Activated CD8-positive, alpha-beta T cell treated with anti-CD3 and anti-CD28 coated beads for 36 hours (primary cell): ENCODE measurements at regions not wholly inside any gene's neighbourhood (a gene's known extent, or its start where the extent isn't known, plus 50 kb on each side); places are given as distances from the start of the nearest gene placed in this dataset.

Source experiments
- ATAC-seq: fragments of 200-7000 bp; cut with Tn5 transposase; one replicate; pipeline ENCODE4 v1.10.0; 2021; ENCODE audit warnings: mild to moderate bottlenecking, moderate library complexity
- CTCF ChIA-PET: fragments of 350-600 bp; sonication (Branson Sonifier 250); formaldehyde crosslinking; loops from one replicate; lab custom pipeline; 2021; ENCODE audit warnings: antibody characterized with exemption; lab: Charles Lee
- POLR2A ChIA-PET: fragments of 350-600 bp; sonication (Branson Sonifier 250); formaldehyde crosslinking; loops from one replicate; lab custom pipeline; 2021; ENCODE audit warnings: antibody characterized with exemption; lab: Charles Lee
- DNase-seq: peaks from one replicate; pipeline ENCODE4 v3.0.0-alpha.2; 2020
- H3K27ac Mint-ChIP-seq: one replicate; pipeline ENCODE4 v1.8.0; 2021; ENCODE audit warnings: mild to moderate bottlenecking, mixed read lengths
- H3K27me3 Mint-ChIP-seq: one replicate; pipeline ENCODE4 v1.8.0; 2021; ENCODE audit warnings: mixed read lengths
- H3K36me3 Mint-ChIP-seq: one replicate; pipeline ENCODE4 v1.8.0; 2021; ENCODE audit warnings: low read depth, mixed read lengths
- H3K4me1 Mint-ChIP-seq: one replicate; pipeline ENCODE4 v1.8.0; 2021; ENCODE audit warnings: low read depth, mixed read lengths
- H3K4me3 Mint-ChIP-seq: one replicate; pipeline ENCODE4 v1.8.0; 2021; ENCODE audit warnings: mild to moderate bottlenecking, moderate library complexity, mixed read lengths
- H3K9me3 Mint-ChIP-seq: one replicate; pipeline ENCODE4 v1.8.0; 2021; ENCODE audit warnings: mixed read lengths
- CTCF ChIP-seq: fragments of 200-600 bp; IDR thresholded peaks from one replicate; pipeline ENCODE4 v1.8.0; 2022; ENCODE audit warnings: antibody characterized with exemption, mild to moderate bottlenecking
- intact Hi-C: fragments of 100-400 bp; cut with micrococcal nuclease; formaldehyde crosslinking; loops from one replicate; pipeline ENCODE4 v1.10.0; 2022

GRCh38 chr1:78799926-78800325 is 150.3 kb downstream of the IFI44 start:
- ChIA-PET CTCF (no interaction called here), POLR2A (no interaction called here)
- Mint-ChIP-seq H3K4me3 (no peak overlapping the region), H3K36me3 (no peaks in the 10 kb centered on the region), H3K27me3 (no peaks in the 10 kb centered on the region), H3K4me1 (no peaks in the 10 kb centered on the region), H3K27ac (no peak overlapping the region), H3K9me3 (no peaks in the 10 kb centered on the region)
- DNase-seq (no peak), ATAC-seq (no peak)
- intact Hi-C loops = no loop called here
- TF ChIP-seq CTCF = no peak

- H3K4me1 Mint-ChIP-seq = no peaks in the 10 kb centered on the region
- H3K27ac Mint-ChIP-seq = no peak overlapping the region
- H3K27me3 Mint-ChIP-seq = no peaks in the 10 kb centered on the region
- ATAC-seq (no peak), DNase-seq (no peak)
- ChIA-PET CTCF (no interaction called here), POLR2A (no interaction called here)
- intact Hi-C loops = no loop called here
- H3K4me3 Mint-ChIP-seq = no peak overlapping the region
- no peaks in the 10 kb centered on the region for H3K9me3 Mint-ChIP-seq
- no peaks in the 10 kb centered on the region for H3K36me3 Mint-ChIP-seq
- TF ChIP-seq CTCF = no peak
Measured at GRCh38 chr1:78814176-78814575, 164.5 kb downstream of the IFI44 start.

DNA sequence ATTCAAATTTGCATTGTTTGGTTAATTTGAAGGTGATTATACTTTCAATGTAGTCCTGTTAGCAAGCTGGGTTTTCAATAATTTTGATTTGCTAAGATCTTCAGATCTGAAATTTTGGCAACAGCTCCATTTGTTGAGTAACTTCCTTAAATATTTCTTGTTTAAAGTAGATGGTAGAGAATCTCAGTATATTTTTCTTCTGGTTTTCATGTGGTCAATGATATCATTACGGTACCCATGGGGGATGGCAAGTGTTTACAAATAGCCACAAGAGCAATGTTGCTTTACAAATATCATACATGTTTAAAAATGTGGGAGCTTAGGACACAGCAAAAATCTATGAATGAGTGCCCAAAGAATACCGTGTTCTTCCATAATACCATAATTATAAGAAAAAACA is 175.9 kb downstream of the IFI44 start:
- no peak for TF ChIP-seq CTCF
- DNase-seq (no peak), ATAC-seq (no peak)
- Mint-ChIP-seq H3K4me1 (no peaks in the 10 kb centered on the region), H3K9me3 (no peaks in the 10 kb centered on the region), H3K27me3 (peaks cover 1% of the 10 kb centered on the region), H3K4me3 (no peak overlapping the region), H3K36me3 (no peaks in the 10 kb centered on the region), H3K27ac (no peak overlapping the region)
- POLR2A ChIA-PET = no interaction called here
- CTCF ChIA-PET = no interaction called here
- intact Hi-C loops = no loop called here

DNA sequence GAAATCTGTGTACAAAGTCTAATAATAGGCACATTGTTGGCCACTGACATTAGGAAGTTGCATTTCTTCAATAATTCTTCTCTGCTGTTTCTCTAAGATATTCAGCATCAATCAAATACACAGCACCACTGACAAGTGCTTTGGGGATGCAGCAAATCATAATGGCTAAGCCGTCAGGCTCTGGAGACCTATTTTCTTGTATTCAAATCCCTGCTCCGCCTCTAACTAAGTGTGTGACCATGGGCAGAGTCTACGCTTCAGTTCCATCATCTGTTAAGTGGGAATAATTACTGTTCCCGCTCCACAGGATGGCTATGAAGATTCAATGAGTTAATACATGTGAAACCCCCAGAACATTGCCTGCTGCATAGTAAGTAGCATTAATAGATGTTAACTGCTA is 176.9 kb downstream of the ADGRL4 start:
- ChIA-PET CTCF (no interaction called here), POLR2A (no interaction called here)
- intact Hi-C loops = no loop called here
- no peak for DNase-seq
- Mint-ChIP-seq H3K4me3 (no peak overlapping the region), H3K9me3 (no peaks in the 10 kb centered on the region), H3K4me1 (peaks cover 8% of the 10 kb centered on the region), H3K27me3 (no peaks in the 10 kb centered on the region), H3K36me3 (no peaks in the 10 kb centered on the region), H3K27ac (no peak overlapping the region)
- no peak for ATAC-seq
- TF ChIP-seq CTCF = no peak

DNA sequence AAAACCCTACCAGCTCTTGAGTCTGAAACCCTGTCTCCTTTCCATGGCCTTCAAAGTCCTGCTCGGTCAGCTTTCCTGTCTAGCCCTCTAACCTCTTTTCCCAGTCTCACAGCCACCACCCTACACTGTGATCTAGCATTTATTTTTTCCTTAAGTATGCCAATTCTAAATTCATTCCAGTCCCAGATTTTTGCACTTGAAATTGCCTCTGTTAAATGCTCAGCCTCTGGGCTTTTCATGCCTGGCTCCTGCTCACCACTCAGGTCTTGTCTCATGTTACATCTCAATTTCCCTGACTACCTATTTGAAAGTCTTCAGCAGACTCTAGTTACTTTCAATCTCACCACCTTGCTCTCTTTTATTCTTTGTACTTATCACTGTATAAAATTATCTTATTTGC is 176.2 kb downstream of the ADGRL4 start:
- Mint-ChIP-seq H3K27ac (no peak overlapping the region), H3K9me3 (no peaks in the 10 kb centered on the region), H3K4me3 (no peak overlapping the region), H3K4me1 (peaks cover 10% of the 10 kb centered on the region), H3K27me3 (no peaks in the 10 kb centered on the region), H3K36me3 (no peaks in the 10 kb centered on the region)
- ChIA-PET CTCF (no interaction called here), POLR2A (no interaction called here)
- DNase-seq (no peak), ATAC-seq (no peak)
- intact Hi-C loops = no loop called here
- no peak for TF ChIP-seq CTCF
